HL-60 (cell line): ENCODE measurements at regions not wholly inside any gene's neighbourhood (a gene's known extent, or its start where the extent isn't known, plus 50 kb on each side); places are given as distances from the start of the nearest gene placed in this dataset.

Experiments
- CTCF ChIP-seq: IDR thresholded peaks from one replicate; pipeline ENCODE4 v1.5.1; 2011; ENCODE audit warnings: low read length, control low read depth, inconsistent platforms; ENCODE audit not compliant: insufficient read depth
- GABPA ChIP-seq: IDR thresholded peaks from 2 replicates; pipeline ENCODE4 v1.6.1; 2012; ENCODE audit warnings: low read depth
- POLR2AphosphoS5 ChIP-seq: IDR thresholded peaks from 2 replicates; pipeline ENCODE4 v1.6.1; 2012; ENCODE audit warnings: low read depth
- REST ChIP-seq: IDR thresholded peaks from 2 replicates; pipeline ENCODE4 v1.6.1; 2012; ENCODE audit warnings: low read depth; ENCODE audit not compliant: insufficient replicate concordance
- SPI1 ChIP-seq: IDR thresholded peaks from 2 replicates; pipeline ENCODE4 v1.6.1; 2012; ENCODE audit warnings: low read depth, mild to moderate bottlenecking, borderline replicate concordance

GRCh38 chr6:25066593-25066992 is 130.8 kb upstream of the RIPOR2 start:
- TF ChIP-seq CTCF (no peak), POLR2AphosphoS5 (no peak), GABPA (no peak), REST (no peak), SPI1 (no peak)
